Neuronal stem cell (in vitro differentiated cells): ENCODE measurements at regions not wholly inside any gene's neighbourhood (a gene's known extent, or its start where the extent isn't known, plus 50 kb on each side); places are given as distances from the start of the nearest gene placed in this dataset.

Source experiments
- DNase-seq: peaks from one replicate; pipeline ENCODE4 v3.0.0-alpha.2; 2013; ENCODE audit warnings: low spot score
- H2AFZ ChIP-seq: one replicate; pipeline ENCODE4 v1.6.1; 2013; ENCODE audit warnings: mild to moderate bottlenecking, low read length, inconsistent platforms
- H2AK5ac ChIP-seq: 2 replicates; pipeline ENCODE4 v1.6.1; 2013; ENCODE audit warnings: low read depth, mild to moderate bottlenecking, inconsistent platforms, low read length, moderate library complexity, mixed read lengths
- H2BK120ac ChIP-seq: 2 replicates; pipeline ENCODE4 v1.6.1; 2013; ENCODE audit warnings: low read depth, mild to moderate bottlenecking, inconsistent platforms, low read length, moderate library complexity, mixed read lengths
- H2BK12ac ChIP-seq: one replicate; pipeline ENCODE4 v1.6.1; 2013; ENCODE audit warnings: low read length, inconsistent platforms
- H2BK15ac ChIP-seq: 2 replicates; pipeline ENCODE4 v1.6.1; 2013; ENCODE audit warnings: mild to moderate bottlenecking, low read length, inconsistent platforms, mixed read lengths
- H2BK5ac ChIP-seq: one replicate; pipeline ENCODE4 v1.6.1; 2013; ENCODE audit warnings: inconsistent platforms, mild to moderate bottlenecking, low read length, moderate library complexity
- H3K14ac ChIP-seq: one replicate; pipeline ENCODE4 v1.6.1; 2013; ENCODE audit warnings: low read length, inconsistent platforms
- H3K18ac ChIP-seq: 2 replicates; pipeline ENCODE4 v1.6.1; 2013; ENCODE audit warnings: low read length, inconsistent platforms
- H3K23ac ChIP-seq: 2 replicates; pipeline ENCODE4 v1.6.1; 2013; ENCODE audit warnings: low read depth, mild to moderate bottlenecking, mixed read lengths, low read length, inconsistent platforms; ENCODE audit not compliant: poor library complexity
- H3K27ac ChIP-seq: replicated peaks from 3 replicates; pipeline ENCODE4 v1.5.1; 2013; ENCODE audit warnings: low read length, inconsistent platforms
- H3K27me3 ChIP-seq, 3 experiments: 2 replicates each; pipeline ENCODE4 v1.6.1; 2013; ENCODE audit warnings: low read length in 3 of 3, mild to moderate bottlenecking in 2 of 3, inconsistent platforms in 1 of 3, low read depth in 1 of 3, mixed read lengths in 1 of 3, moderate library complexity in 1 of 3; ENCODE audit not compliant: control insufficient read depth in 3 of 3, insufficient read depth in 3 of 3
- H3K36me3 ChIP-seq, 2 donors: replicated peaks in 1 of 2; 2 replicates each; pipeline ENCODE4 v1.6.1; 2013; ENCODE audit warnings: low read length in 2 of 2; ENCODE audit not compliant: control insufficient read depth in 2 of 2, insufficient read depth in 2 of 2
- H3K4ac ChIP-seq: 2 replicates; pipeline ENCODE4 v1.6.1; 2013; ENCODE audit warnings: inconsistent platforms, mild to moderate bottlenecking, low read length, moderate library complexity
- H3K4me1 ChIP-seq, 2 donors: 1 replicate in 1 of 2; 2 replicates in 1 of 2; pipeline ENCODE4 v1.6.1; 2013; ENCODE audit warnings: low read length in 2 of 2, low read depth in 1 of 2; ENCODE audit not compliant: control insufficient read depth in 2 of 2, insufficient read depth in 1 of 2
- H3K4me2 ChIP-seq: one replicate; pipeline ENCODE4 v1.6.1; 2013; ENCODE audit warnings: mild to moderate bottlenecking, low read length, inconsistent platforms; ENCODE audit not compliant: insufficient read depth, poor library complexity, severe bottlenecking
- H3K4me3 ChIP-seq, 2 donors: 2 replicates each; pipeline ENCODE4 v1.5.1; 2013; ENCODE audit warnings: low read length in 2 of 2, mild to moderate bottlenecking in 2 of 2, inconsistent platforms in 1 of 2, moderate library complexity in 1 of 2
- H3K79me1 ChIP-seq: one replicate; pipeline ENCODE4 v1.6.1; 2013; ENCODE audit warnings: low read depth, mild to moderate bottlenecking, inconsistent platforms, low read length, moderate library complexity
- H3K9ac ChIP-seq: one replicate; pipeline ENCODE4 v1.6.1; 2013; ENCODE audit warnings: mild to moderate bottlenecking, low read depth, low read length, inconsistent platforms; ENCODE audit not compliant: poor library complexity
- H3K9me3 ChIP-seq, 2 donors: replicated peaks in 1 of 2; 2 replicates each; pipeline versions ENCODE3 to v1.6.1; 2013; ENCODE audit warnings: low read length in 2 of 2, mild to moderate bottlenecking in 2 of 2, inconsistent platforms in 1 of 2, low read depth in 1 of 2, mixed read lengths in 1 of 2, moderate library complexity in 1 of 2; ENCODE audit not compliant: control insufficient read depth in 2 of 2, insufficient read depth in 1 of 2
- H4K8ac ChIP-seq: one replicate; pipeline ENCODE4 v1.6.1; 2013; ENCODE audit warnings: low read depth, mild to moderate bottlenecking, inconsistent platforms, low read length, moderate library complexity
- H4K91ac ChIP-seq: one replicate; pipeline ENCODE4 v1.6.1; 2013; ENCODE audit warnings: low read length, low read depth, mild to moderate bottlenecking, inconsistent platforms; ENCODE audit not compliant: poor library complexity
- WGBS, 2 donors: extraction: QIAGEN DNeasy Blood & Tissue Kit; methylation state at CpG; one replicate each; pipeline ENCODE4 v1.1.7; 2013; ENCODE audit warnings: missing lambda C conversion rate in 2 of 2, mixed read lengths in 1 of 2; ENCODE audit not compliant: insufficient read length in 2 of 2, insufficient replicate concordance in 1 of 2; ENCODE audit errors: extremely low coverage in 2 of 2; 5-methylcytosine and 5-hydroxymethylcytosine counted together

GRCh38 chr2:14826518-14826917 is 194.0 kb downstream of the LRATD1 start:
- Histone ChIP-seq H3K27me3 (no peaks in the 10 kb centered on the region), H3K4me3 (no peak overlapping the region), H2AK5ac (no peak overlapping the region), H4K91ac (no peak overlapping the region), H3K14ac (no peak overlapping the region), H3K9ac (no peak overlapping the region), H2AFZ (no peak overlapping the region), H4K8ac (no peak overlapping the region), H3K36me3 (no peaks in the 10 kb centered on the region), H3K4me1 (peaks cover 0 to 1% of the 10 kb centered on the region in 2 donors), H2BK12ac (no peak overlapping the region), H2BK120ac (no peak overlapping the region), H3K4ac (no peak overlapping the region), H3K4me2 (no peak overlapping the region), H3K23ac (no peak overlapping the region), H3K27ac (no peak overlapping the region), H3K9me3 (peaks cover 0 to 2% of the 10 kb centered on the region in 2 donors), H3K18ac (peak overlapping the region; percentile 2), H3K79me1 (no peaks in the 10 kb centered on the region), H2BK15ac (no peak overlapping the region), H2BK5ac (no peak overlapping the region)
- DNase-seq = no peak
- no CpG with 5 or more reads among the region's 1 CpG for WGBS, 2 donors

GRCh38 chr2:14827226-14828023 is 194.9 kb downstream of the LRATD1 start:
- H3K27ac ChIP-seq = no peak overlapping the region
- no peak overlapping the region for H2BK5ac ChIP-seq
- peaks cover 0 to 2% of the 10 kb centered on the region in 2 donors for H3K9me3 ChIP-seq
- no peaks in the 10 kb centered on the region for H3K36me3 ChIP-seq
- H3K27me3 ChIP-seq = no peaks in the 10 kb centered on the region
- no peak overlapping the region for H2BK12ac ChIP-seq
- H2AFZ ChIP-seq = no peak overlapping the region
- H3K14ac ChIP-seq = no peak overlapping the region
- no peak for DNase-seq
- H3K79me1 ChIP-seq = no peaks in the 10 kb centered on the region
- no peak overlapping the region for H3K18ac ChIP-seq
- no peak overlapping the region for H3K4me2 ChIP-seq
- WGBS, 2 donors = no CpG with 5 or more reads among the region's 2 CpGs
- peaks cover 0 to 1% of the 10 kb centered on the region in 2 donors for H3K4me1 ChIP-seq
- H4K8ac ChIP-seq = no peak overlapping the region
- H2BK120ac ChIP-seq = no peak overlapping the region
- H3K4ac ChIP-seq = no peak overlapping the region
- H2AK5ac ChIP-seq = no peak overlapping the region
- H3K9ac ChIP-seq = no peak overlapping the region
- no peak overlapping the region for H3K4me3 ChIP-seq
- no peak overlapping the region for H4K91ac ChIP-seq
- H2BK15ac ChIP-seq = no peak overlapping the region
- no peak overlapping the region for H3K23ac ChIP-seq

- Histone ChIP-seq H2BK15ac (no peak overlapping the region), H3K4me1 (peaks cover 0 to 1% of the 10 kb centered on the region in 2 donors), H3K9me3 (peaks cover 0 to 2% of the 10 kb centered on the region in 2 donors), H4K8ac (no peak overlapping the region), H2AK5ac (no peak overlapping the region), H3K79me1 (no peaks in the 10 kb centered on the region), H2AFZ (no peak overlapping the region), H3K23ac (no peak overlapping the region), H3K4me3 (no peak overlapping the region), H2BK120ac (no peak overlapping the region), H2BK12ac (no peak overlapping the region), H4K91ac (no peak overlapping the region), H3K36me3 (no peaks in the 10 kb centered on the region), H3K14ac (no peak overlapping the region), H3K4me2 (no peak overlapping the region), H3K4ac (no peak overlapping the region), H3K18ac (no peak overlapping the region), H2BK5ac (no peak overlapping the region), H3K27ac (no peak overlapping the region), H3K9ac (no peak overlapping the region), H3K27me3 (no peaks in the 10 kb centered on the region)
- no peak for DNase-seq
- WGBS, 2 donors = no CpG with 5 or more reads among the region's 1 CpG
Observed at GRCh38 chr2:14828223-14828622, 195.7 kb downstream of the LRATD1 start.

- Histone ChIP-seq H2BK120ac (no peak overlapping the region), H3K4me2 (no peak overlapping the region)
- no CpG with 5 or more reads among the region's 3 CpGs for WGBS, 2 donors
Observed at GRCh38 chr2:14828968-14829367, 196.5 kb downstream of the LRATD1 start.

More at GRCh38 chr2:14828968-14829367, 196.5 kb downstream of the LRATD1 start:
- no peak overlapping the region for H2BK5ac ChIP-seq
- no peaks in the 10 kb centered on the region for H3K9me3 ChIP-seq
- H3K4me3 ChIP-seq = no peak overlapping the region
- H4K8ac ChIP-seq = no peak overlapping the region
- no peak overlapping the region for H2BK15ac ChIP-seq
- no peak overlapping the region for H3K14ac ChIP-seq
- no peaks in the 10 kb centered on the region for H3K36me3 ChIP-seq
- H3K27ac ChIP-seq = no peak overlapping the region
- no peak overlapping the region for H3K18ac ChIP-seq
- no peak overlapping the region for H3K23ac ChIP-seq
- H2BK12ac ChIP-seq = no peak overlapping the region
- no peak overlapping the region for H2AFZ ChIP-seq
- H3K9ac ChIP-seq = no peak overlapping the region
- peaks cover 0 to 1% of the 10 kb centered on the region in 2 donors for H3K4me1 ChIP-seq
- no peaks in the 10 kb centered on the region for H3K79me1 ChIP-seq
- no peak overlapping the region for H3K4ac ChIP-seq
- DNase-seq = no peak
- no peak overlapping the region for H4K91ac ChIP-seq
- H3K27me3 ChIP-seq = no peaks in the 10 kb centered on the region
- H2AK5ac ChIP-seq = no peak overlapping the region
